H9 (cell line): ENCODE measurements at regions not wholly inside any gene's neighbourhood (a gene's known extent, or its start where the extent isn't known, plus 50 kb on each side); places are given as distances from the start of the nearest gene placed in this dataset.

Experiments used
- DNase-seq: peaks from one replicate; pipeline ENCODE4 v3.0.0-alpha.2; 2017
- H2AFZ ChIP-seq: one replicate; pipeline ENCODE4 v1.6.1; 2013; ENCODE audit warnings: mild to moderate bottlenecking, low read length, control low read depth, moderate library complexity
- H2AK5ac ChIP-seq: 2 replicates; pipeline ENCODE4 v1.6.1; 2013; ENCODE audit warnings: low read length, control low read depth, mixed read lengths; ENCODE audit not compliant: insufficient read length
- H2BK120ac ChIP-seq: one replicate; pipeline ENCODE4 v1.6.1; 2013; ENCODE audit warnings: low read depth, mild to moderate bottlenecking, low read length, control low read depth, inconsistent platforms; ENCODE audit not compliant: poor library complexity, severe bottlenecking
- H2BK12ac ChIP-seq: 2 replicates; pipeline ENCODE4 v1.6.1; 2013; ENCODE audit warnings: low read length, control low read depth, mixed read lengths, low read depth; ENCODE audit not compliant: insufficient read length
- H2BK15ac ChIP-seq: 2 replicates; pipeline ENCODE4 v1.6.1; 2013; ENCODE audit warnings: low read depth, low read length, control low read depth
- H2BK20ac ChIP-seq: one replicate; pipeline ENCODE4 v1.6.1; 2013; ENCODE audit warnings: low read depth, mild to moderate bottlenecking, low read length, control low read depth, inconsistent platforms; ENCODE audit not compliant: poor library complexity, severe bottlenecking
- H2BK5ac ChIP-seq: 2 replicates; pipeline ENCODE4 v1.6.1; 2013; ENCODE audit warnings: low read length, control low read depth, mixed read lengths; ENCODE audit not compliant: insufficient read length
- H3K14ac ChIP-seq: 2 replicates; pipeline ENCODE4 v1.6.1; 2013; ENCODE audit warnings: low read length, control low read depth; ENCODE audit not compliant: insufficient read depth
- H3K18ac ChIP-seq: 2 replicates; pipeline ENCODE4 v1.6.1; 2013; ENCODE audit warnings: low read depth, mild to moderate bottlenecking, mixed read lengths, low read length, control low read depth; ENCODE audit not compliant: insufficient read length
- H3K23ac ChIP-seq: 2 replicates; pipeline ENCODE4 v1.6.1; 2013; ENCODE audit warnings: low read length, control low read depth, mixed read lengths, low read depth; ENCODE audit not compliant: insufficient read length
- H3K23me2 ChIP-seq: 2 replicates; pipeline ENCODE4 v1.6.1; 2013; ENCODE audit warnings: low read depth, mild to moderate bottlenecking, mixed read lengths, low read length, control low read depth; ENCODE audit not compliant: insufficient read length, poor library complexity, severe bottlenecking
- H3K27ac ChIP-seq: 2 replicates; pipeline ENCODE4 v1.5.1; 2013; ENCODE audit warnings: low read length, control low read depth, mixed read lengths, low read depth; ENCODE audit not compliant: insufficient read length
- H3K27me3 ChIP-seq: 2 replicates; pipeline ENCODE4 v1.6.1; 2013; ENCODE audit warnings: low read length, control low read depth, inconsistent platforms; ENCODE audit not compliant: insufficient read depth
- H3K4ac ChIP-seq: 2 replicates; pipeline ENCODE4 v1.6.1; 2013; ENCODE audit warnings: low read depth, mild to moderate bottlenecking, control low read depth, inconsistent platforms, low read length, moderate library complexity
- H3K4me1 ChIP-seq: 2 replicates; pipeline ENCODE4 v1.6.1; 2013; ENCODE audit warnings: low read length, control low read depth, inconsistent platforms; ENCODE audit not compliant: insufficient read depth
- H3K4me2 ChIP-seq: 2 replicates; pipeline ENCODE4 v1.6.1; 2013; ENCODE audit warnings: low read length, control low read depth, mixed read lengths; ENCODE audit not compliant: insufficient read length, insufficient read depth
- H3K56ac ChIP-seq: 2 replicates; pipeline ENCODE4 v1.6.1; 2013; ENCODE audit warnings: low read depth, mild to moderate bottlenecking, mixed read lengths, low read length, control low read depth; ENCODE audit not compliant: insufficient read length
- H3K79me1 ChIP-seq: 2 replicates; pipeline ENCODE4 v1.6.1; 2013; ENCODE audit warnings: low read depth, mild to moderate bottlenecking, moderate library complexity, low read length, control low read depth, inconsistent platforms; ENCODE audit not compliant: insufficient read depth, poor library complexity, severe bottlenecking
- H3K79me2 ChIP-seq: 2 replicates; pipeline ENCODE4 v1.6.1; 2013; ENCODE audit warnings: low read length, control low read depth, inconsistent platforms; ENCODE audit not compliant: insufficient read depth
- H3K9ac ChIP-seq: 2 replicates; pipeline ENCODE4 v1.6.1; 2013; ENCODE audit warnings: low read length, control low read depth, mixed read lengths; ENCODE audit not compliant: insufficient read length; ENCODE audit errors: extremely low read depth
- H3K9me3 ChIP-seq: one replicate; pipeline ENCODE4 v1.6.1; 2013; ENCODE audit warnings: low read depth, low read length, inconsistent platforms; ENCODE audit not compliant: control insufficient read depth
- H3T11ph ChIP-seq: one replicate; pipeline ENCODE4 v1.6.1; 2013; ENCODE audit warnings: mild to moderate bottlenecking, low read length, control low read depth, inconsistent platforms
- H4K20me1 ChIP-seq: one replicate; pipeline ENCODE4 v1.6.1; 2013; ENCODE audit not compliant: control insufficient read depth, insufficient read length, insufficient read depth
- H4K5ac ChIP-seq: 2 replicates; pipeline ENCODE4 v1.6.1; 2013; ENCODE audit warnings: low read depth, mild to moderate bottlenecking, mixed read lengths, low read length, control low read depth; ENCODE audit not compliant: insufficient read length
- H4K8ac ChIP-seq: replicated peaks from 2 replicates; pipeline ENCODE4 v1.6.1; 2013; ENCODE audit warnings: low read length, control low read depth, mixed read lengths, low read depth; ENCODE audit not compliant: insufficient read length
- H4K91ac ChIP-seq: 2 replicates; pipeline ENCODE4 v1.6.1; 2013; ENCODE audit warnings: low read depth, mild to moderate bottlenecking, moderate library complexity, mixed read lengths, low read length, control low read depth; ENCODE audit not compliant: insufficient read length
- H3K27ac Mint-ChIP-seq, 3 experiments: 2 replicates in 2 of 3; 3 replicates in 1 of 3; pipeline ENCODE4 v1.8.0; 2020 to 2021; ENCODE audit warnings: mixed read lengths in 3 of 3, mild to moderate bottlenecking in 1 of 3, moderate library complexity in 1 of 3
- H3K27me3 Mint-ChIP-seq: 2 replicates; pipeline ENCODE4 v1.8.0; 2021; ENCODE audit warnings: low read depth, mild to moderate bottlenecking, moderate library complexity, mixed read lengths
- H3K36me3 Mint-ChIP-seq, 3 experiments: 2 replicates in 2 of 3; 3 replicates in 1 of 3; pipeline ENCODE4 v1.8.0; 2020 to 2021; ENCODE audit warnings: low read depth in 3 of 3, mixed read lengths in 3 of 3; ENCODE audit not compliant: insufficient read depth in 1 of 3
- H3K4me1 Mint-ChIP-seq, 2 experiments: 2 replicates each; pipeline ENCODE4 v1.8.0; 2020; ENCODE audit warnings: mixed read lengths in 2 of 2
- H3K4me3 Mint-ChIP-seq, 2 experiments: 2 replicates in 1 of 2; 3 replicates in 1 of 2; pipeline ENCODE4 v1.8.0; 2020 to 2021; ENCODE audit warnings: mild to moderate bottlenecking in 2 of 2, mixed read lengths in 2 of 2, moderate library complexity in 1 of 2
- H3K9me3 Mint-ChIP-seq, 2 experiments: 2 replicates in 1 of 2; 3 replicates in 1 of 2; pipeline ENCODE4 v1.8.0; 2020; ENCODE audit warnings: mild to moderate bottlenecking in 2 of 2, mixed read lengths in 2 of 2, moderate library complexity in 1 of 2
- CTCF ChIP-seq: fragments of 200-600 bp; sonication (generic); conservative IDR thresholded peaks from 3 replicates; pipeline ENCODE4 v1.8.0; 2021; ENCODE audit warnings: antibody characterized with exemption, mild to moderate bottlenecking
- WGBS: extraction: QIAGEN DNeasy Blood & Tissue Kit; methylation state at CpG from one replicate; pipeline ENCODE4 v1.1.7; 2013; ENCODE audit warnings: missing lambda C conversion rate, low lambda C conversion rate, mixed read lengths; ENCODE audit not compliant: insufficient read length; ENCODE audit errors: extremely low coverage; 5-methylcytosine and 5-hydroxymethylcytosine counted together

GRCh38 chr6:165915022-165915770, 252.2 kb upstream of the PDE10A start:
- peaks cover 0 to 7% of the 10 kb centered on the region in 2 experiments; a peak in 3 of 4 replicates for H3K4me1 Mint-ChIP-seq
- no peak overlapping the region for H3K27ac Mint-ChIP-seq
- Histone ChIP-seq H3K79me2 (no peaks in the 10 kb centered on the region), H3K9ac (no peak overlapping the region), H3K27ac (no peak overlapping the region), H2BK12ac (no peak overlapping the region), H2BK20ac (no peak overlapping the region), H2AFZ (no peak overlapping the region), H3K23ac (no peak overlapping the region), H3K27me3 (no peaks in the 10 kb centered on the region), H3K14ac (no peak overlapping the region), H2BK5ac (no peak overlapping the region), H2AK5ac (no peak overlapping the region), H3K9me3 (no peaks in the 10 kb centered on the region), H3K23me2 (no peaks in the 10 kb centered on the region), H3K79me1 (no peaks in the 10 kb centered on the region), H4K91ac (no peak overlapping the region), H4K20me1 (no peaks in the 10 kb centered on the region), H3K4ac (no peak overlapping the region), H4K5ac (no peak overlapping the region), H3T11ph (no peak overlapping the region), H4K8ac (peak overlapping the region; percentile 10), H2BK15ac (no peak overlapping the region), H3K18ac (no peak overlapping the region), H3K56ac (no peak overlapping the region), H2BK120ac (no peak overlapping the region), H3K4me1 (no peaks in the 10 kb centered on the region), H3K4me2 (no peak overlapping the region)
- H3K9me3 Mint-ChIP-seq: no peaks in the 10 kb centered on the region
- no peak overlapping the region for H3K4me3 Mint-ChIP-seq
- no peak for DNase-seq
- H3K27me3 Mint-ChIP-seq: peaks cover 8% of the 10 kb centered on the region
- WGBS: no CpG with 5 or more reads among the region's 10 CpGs
- TF ChIP-seq CTCF: no peak
- H3K36me3 Mint-ChIP-seq: no peaks in the 10 kb centered on the region
